Osteoblast (primary cell): ENCODE measurements at regions not wholly inside any gene's neighbourhood (a gene's known extent, or its start where the extent isn't known, plus 50 kb on each side); places are given as distances from the start of the nearest gene placed in this dataset.

Experiments
- DNase-seq: peaks from one replicate; pipeline ENCODE4 v3.0.0; 2011; ENCODE audit warnings: low spot score, mixed read lengths; ENCODE audit not compliant: insufficient read length; ENCODE audit errors: missing footprints
- H2AFZ ChIP-seq: 2 replicates; pipeline ENCODE4 v1.6.0; 2011; ENCODE audit warnings: mild to moderate bottlenecking, low read length
- H3K27ac ChIP-seq: 2 replicates; pipeline ENCODE4 v1.5.1; 2011; ENCODE audit warnings: mild to moderate bottlenecking, low read depth, low read length, moderate library complexity
- H3K27me3 ChIP-seq: 2 replicates; pipeline ENCODE4 v1.6.0; 2012; ENCODE audit warnings: mild to moderate bottlenecking, control low read depth, inconsistent platforms, low read length, moderate library complexity; ENCODE audit not compliant: insufficient read depth
- H3K36me3 ChIP-seq: 2 replicates; pipeline ENCODE4 v1.5.1; 2011; ENCODE audit warnings: mild to moderate bottlenecking, low read length, control low read depth, moderate library complexity; ENCODE audit not compliant: insufficient read depth
- H3K4me1 ChIP-seq: 2 replicates; pipeline ENCODE4 v1.5.1; 2011; ENCODE audit warnings: mild to moderate bottlenecking, low read length, control low read depth, moderate library complexity; ENCODE audit not compliant: insufficient read depth
- H3K4me2 ChIP-seq: 2 replicates; pipeline ENCODE4 v1.6.0; 2011; ENCODE audit warnings: mild to moderate bottlenecking, low read length; ENCODE audit not compliant: insufficient read depth
- H3K4me3 ChIP-seq: fragments of 200-600 bp; sonication (generic); 3 replicates; pipeline ENCODE4 v1.5.1; 2012; ENCODE audit warnings: mild to moderate bottlenecking, low read length, inconsistent platforms; ENCODE audit not compliant: insufficient read depth
- H3K79me2 ChIP-seq: 2 replicates; pipeline ENCODE4 v1.6.0; 2012; ENCODE audit warnings: mild to moderate bottlenecking, low read length, control low read depth, inconsistent platforms; ENCODE audit not compliant: insufficient read depth
- H3K9me3 ChIP-seq: 2 replicates; pipeline ENCODE4 v1.5.1; 2011; ENCODE audit warnings: low read depth, low read length, control low read depth
- H4K20me1 ChIP-seq: 2 replicates; pipeline ENCODE4 v1.6.0; 2012; ENCODE audit warnings: mild to moderate bottlenecking, low read length, control low read depth; ENCODE audit not compliant: insufficient read depth
- TF ChIP-seq, protein P1 (sequence below): IDR thresholded peaks from 2 replicates; pipeline ENCODE4 v1.5.1; 2011; ENCODE audit warnings: mild to moderate bottlenecking, low read depth, low read length, moderate library complexity; ENCODE audit errors: extremely low read depth

DNA sequence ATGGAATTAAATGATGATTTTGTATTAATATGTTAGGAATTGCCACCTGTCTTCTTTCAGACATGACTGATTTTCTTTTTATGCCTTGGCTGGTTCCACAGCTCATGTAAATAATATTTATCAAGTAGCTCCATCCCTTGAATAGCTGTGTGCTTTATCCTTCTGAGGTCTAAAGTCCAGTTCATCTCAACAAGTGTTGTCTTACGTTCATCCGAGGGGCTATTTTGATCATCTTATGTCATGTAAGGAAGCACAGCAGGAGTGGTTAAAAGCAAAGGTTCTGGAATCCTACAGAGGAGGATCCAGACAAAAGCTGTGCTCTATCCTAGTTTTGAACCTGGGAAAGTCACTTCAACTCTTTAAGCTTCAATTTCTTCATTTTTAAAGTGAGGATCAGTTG, 123.7 kb upstream of the ATP2B1 start:
- H3K79me2 ChIP-seq: no peaks in the 10 kb centered on the region
- H3K4me2 ChIP-seq: no peak overlapping the region
- H3K27me3 ChIP-seq: no peaks in the 10 kb centered on the region

DNA sequence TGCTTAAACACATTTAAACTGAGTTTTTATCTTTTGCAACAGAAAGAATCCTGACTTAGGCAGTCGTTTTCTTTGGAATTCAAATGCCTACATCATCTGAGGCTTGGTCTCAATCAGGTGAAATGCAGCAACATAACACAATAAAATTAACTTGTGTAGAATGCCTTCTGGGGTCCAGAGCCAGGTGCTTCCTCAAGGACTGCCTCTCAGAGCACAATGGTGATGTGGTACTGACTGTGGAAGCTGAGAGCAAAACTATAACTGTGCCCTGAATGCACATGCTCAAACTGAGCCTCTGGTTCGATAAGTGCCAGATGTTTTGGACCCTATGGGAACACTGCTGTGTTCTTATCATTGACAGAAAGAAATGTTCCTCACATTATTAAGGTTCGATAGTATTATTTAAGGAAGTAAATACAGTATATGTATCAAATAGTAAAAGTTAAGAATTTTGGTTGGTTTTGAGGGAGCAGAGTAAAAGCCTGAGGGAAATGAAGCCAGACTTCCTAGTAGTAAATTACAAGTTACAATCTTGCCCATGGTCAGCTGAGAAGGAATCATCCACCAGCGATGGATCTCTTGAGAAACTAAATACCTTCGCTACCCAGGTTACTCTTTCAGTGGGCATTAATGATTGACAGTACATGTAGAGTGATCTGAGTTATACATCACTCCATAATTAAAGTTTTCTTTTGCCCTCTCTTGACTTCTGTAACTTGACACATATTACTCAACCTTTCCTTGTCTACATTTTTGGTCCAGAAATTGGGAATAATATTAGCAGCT, 122.9 kb upstream of the ATP2B1 start:
- Histone ChIP-seq H4K20me1 (no peaks in the 10 kb centered on the region), H3K36me3 (no peaks in the 10 kb centered on the region), H3K27ac (no peak overlapping the region), H3K4me2 (no peak overlapping the region), H3K79me2 (no peaks in the 10 kb centered on the region), H3K4me3 (no peak overlapping the region), H3K9me3 (no peaks in the 10 kb centered on the region), H3K4me1 (peaks cover 3% of the 10 kb centered on the region), H2AFZ (no peak overlapping the region), H3K27me3 (no peaks in the 10 kb centered on the region)
- TF ChIP-seq, protein P1, sequence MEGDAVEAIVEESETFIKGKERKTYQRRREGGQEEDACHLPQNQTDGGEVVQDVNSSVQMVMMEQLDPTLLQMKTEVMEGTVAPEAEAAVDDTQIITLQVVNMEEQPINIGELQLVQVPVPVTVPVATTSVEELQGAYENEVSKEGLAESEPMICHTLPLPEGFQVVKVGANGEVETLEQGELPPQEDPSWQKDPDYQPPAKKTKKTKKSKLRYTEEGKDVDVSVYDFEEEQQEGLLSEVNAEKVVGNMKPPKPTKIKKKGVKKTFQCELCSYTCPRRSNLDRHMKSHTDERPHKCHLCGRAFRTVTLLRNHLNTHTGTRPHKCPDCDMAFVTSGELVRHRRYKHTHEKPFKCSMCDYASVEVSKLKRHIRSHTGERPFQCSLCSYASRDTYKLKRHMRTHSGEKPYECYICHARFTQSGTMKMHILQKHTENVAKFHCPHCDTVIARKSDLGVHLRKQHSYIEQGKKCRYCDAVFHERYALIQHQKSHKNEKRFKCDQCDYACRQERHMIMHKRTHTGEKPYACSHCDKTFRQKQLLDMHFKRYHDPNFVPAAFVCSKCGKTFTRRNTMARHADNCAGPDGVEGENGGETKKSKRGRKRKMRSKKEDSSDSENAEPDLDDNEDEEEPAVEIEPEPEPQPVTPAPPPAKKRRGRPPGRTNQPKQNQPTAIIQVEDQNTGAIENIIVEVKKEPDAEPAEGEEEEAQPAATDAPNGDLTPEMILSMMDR: no peak
- no peak for DNase-seq

More for the DNA sequence above, 123.7 kb upstream of the ATP2B1 start:
- no peak overlapping the region for H3K4me3 ChIP-seq
- H3K4me1 ChIP-seq: peaks cover 3% of the 10 kb centered on the region
- no peaks in the 10 kb centered on the region for H3K36me3 ChIP-seq
- no peaks in the 10 kb centered on the region for H4K20me1 ChIP-seq
- H3K9me3 ChIP-seq: no peaks in the 10 kb centered on the region
- no peak for DNase-seq
- H3K27ac ChIP-seq: no peak overlapping the region
- H2AFZ ChIP-seq: no peak overlapping the region
- TF ChIP-seq, protein P1: no peak

DNA sequence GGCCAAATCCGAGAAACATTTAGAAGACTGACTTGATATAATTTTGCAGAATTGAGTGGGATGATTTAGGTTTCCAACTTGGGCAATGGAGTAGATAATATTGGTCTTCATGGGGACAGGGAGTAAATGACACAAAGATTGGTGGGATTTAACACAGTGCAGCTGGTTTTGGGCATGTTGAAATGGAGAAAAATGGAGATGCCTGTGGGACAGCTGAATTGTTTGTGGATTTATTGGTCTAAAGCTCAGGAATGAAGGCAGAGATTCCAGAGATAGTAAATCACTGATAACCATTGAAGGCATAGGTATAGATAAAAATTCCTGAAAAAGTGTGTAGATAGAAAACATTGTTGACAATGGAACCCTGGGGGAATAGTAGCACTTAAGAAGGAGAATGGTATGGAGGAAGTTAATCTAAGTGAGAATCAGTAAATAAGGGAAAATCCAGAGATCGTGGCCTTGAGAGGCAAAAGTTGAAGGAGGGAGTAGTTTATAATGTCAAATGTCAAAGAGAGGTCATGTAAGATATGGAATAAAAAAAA, 120.9 kb upstream of the ATP2B1 start:
- Histone ChIP-seq H3K4me3 (no peak overlapping the region), H3K27me3 (no peaks in the 10 kb centered on the region), H3K4me2 (no peak overlapping the region), H3K79me2 (no peaks in the 10 kb centered on the region), H3K4me1 (peaks cover 3% of the 10 kb centered on the region), H4K20me1 (no peaks in the 10 kb centered on the region), H2AFZ (no peak overlapping the region), H3K36me3 (no peaks in the 10 kb centered on the region), H3K9me3 (no peaks in the 10 kb centered on the region), H3K27ac (no peak overlapping the region)
- TF ChIP-seq, protein P1: no peak
- DNase-seq: no peak

DNA sequence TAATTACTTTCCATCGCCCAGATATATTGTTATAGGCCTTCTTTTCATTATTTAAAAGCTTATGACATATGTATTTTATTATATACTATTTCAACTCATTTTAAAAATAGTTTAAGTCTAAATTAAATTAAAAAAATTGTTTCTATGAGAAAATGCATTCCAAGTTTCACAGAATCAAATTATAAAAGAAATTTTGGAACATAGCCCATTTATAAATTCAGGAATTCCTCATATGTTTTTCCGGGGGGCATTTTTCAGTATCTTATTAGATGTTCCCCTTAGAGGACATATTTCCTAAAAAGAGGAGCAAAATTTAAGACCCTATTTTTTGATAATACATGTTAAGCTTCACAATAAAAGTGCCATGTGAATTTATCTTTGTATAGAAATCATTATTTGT, 119.9 kb upstream of the ATP2B1 start:
- Histone ChIP-seq H2AFZ (no peak overlapping the region), H3K9me3 (no peaks in the 10 kb centered on the region), H3K4me1 (peaks cover 3% of the 10 kb centered on the region), H3K4me2 (no peak overlapping the region), H4K20me1 (no peaks in the 10 kb centered on the region), H3K79me2 (no peaks in the 10 kb centered on the region), H3K27me3 (no peaks in the 10 kb centered on the region), H3K27ac (no peak overlapping the region), H3K4me3 (no peak overlapping the region), H3K36me3 (no peaks in the 10 kb centered on the region)
- DNase-seq: no peak
- TF ChIP-seq, protein P1: no peak
